Osteocyte (in vitro differentiated cells): ENCODE measurements at regions not wholly inside any gene's neighbourhood (a gene's known extent, or its start where the extent isn't known, plus 50 kb on each side); places are given as distances from the start of the nearest gene placed in this dataset.

Experiments used
- DNase-seq: peaks from one replicate; pipeline ENCODE4 v3.0.0; 2021; ENCODE audit warnings: mixed read lengths; ENCODE audit not compliant: unreplicated experiment; ENCODE audit errors: extremely low spot score
- H3K27ac Mint-ChIP-seq: one replicate; pipeline ENCODE4 v1.8.0; 2021; ENCODE audit warnings: mild to moderate bottlenecking, mixed read lengths; ENCODE audit not compliant: unreplicated experiment
- H3K27me3 Mint-ChIP-seq: one replicate; pipeline ENCODE4 v1.8.0; 2021; ENCODE audit warnings: mixed read lengths; ENCODE audit not compliant: unreplicated experiment
- H3K36me3 Mint-ChIP-seq: one replicate; pipeline ENCODE4 v1.8.0; 2021; ENCODE audit warnings: mixed read lengths; ENCODE audit not compliant: unreplicated experiment
- H3K4me1 Mint-ChIP-seq: one replicate; pipeline ENCODE4 v1.8.0; 2021; ENCODE audit warnings: mixed read lengths; ENCODE audit not compliant: unreplicated experiment
- H3K4me3 Mint-ChIP-seq: one replicate; pipeline ENCODE4 v1.8.0; 2021; ENCODE audit warnings: mild to moderate bottlenecking, moderate library complexity, mixed read lengths; ENCODE audit not compliant: unreplicated experiment
- H3K9me3 Mint-ChIP-seq: one replicate; pipeline ENCODE4 v1.8.0; 2021; ENCODE audit warnings: mixed read lengths; ENCODE audit not compliant: unreplicated experiment
- TF ChIP-seq, protein P1 (sequence below): fragments of 200-600 bp; sonication (generic); IDR thresholded peaks from 2 replicates; pipeline ENCODE4 v1.5.0; 2021; ENCODE audit warnings: antibody characterized with exemption, mild to moderate bottlenecking, moderate library complexity

DNA sequence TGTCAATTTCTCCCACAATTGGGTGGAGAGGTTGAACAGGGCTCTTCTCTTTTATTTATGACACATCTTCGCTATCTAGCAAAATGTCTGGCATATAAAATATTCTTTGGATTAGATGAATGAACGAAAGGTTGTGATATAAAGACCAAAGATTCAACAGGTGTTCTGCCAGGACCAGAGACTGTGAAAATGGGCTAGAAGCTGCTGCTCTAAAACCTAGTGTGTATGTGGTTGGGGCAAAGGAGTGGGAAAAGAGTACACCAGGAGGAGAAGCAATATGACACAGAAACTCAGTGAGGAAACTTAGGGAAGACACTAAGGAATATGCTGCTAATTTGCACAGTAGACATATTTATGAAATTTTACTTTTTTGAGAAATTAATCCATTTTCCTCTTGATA lies 102.0 kb upstream of the CCDC80 start:
- no peak for DNase-seq
- H3K9me3 Mint-ChIP-seq, result no peaks in the 10 kb centered on the region
- TF ChIP-seq, protein P1, sequence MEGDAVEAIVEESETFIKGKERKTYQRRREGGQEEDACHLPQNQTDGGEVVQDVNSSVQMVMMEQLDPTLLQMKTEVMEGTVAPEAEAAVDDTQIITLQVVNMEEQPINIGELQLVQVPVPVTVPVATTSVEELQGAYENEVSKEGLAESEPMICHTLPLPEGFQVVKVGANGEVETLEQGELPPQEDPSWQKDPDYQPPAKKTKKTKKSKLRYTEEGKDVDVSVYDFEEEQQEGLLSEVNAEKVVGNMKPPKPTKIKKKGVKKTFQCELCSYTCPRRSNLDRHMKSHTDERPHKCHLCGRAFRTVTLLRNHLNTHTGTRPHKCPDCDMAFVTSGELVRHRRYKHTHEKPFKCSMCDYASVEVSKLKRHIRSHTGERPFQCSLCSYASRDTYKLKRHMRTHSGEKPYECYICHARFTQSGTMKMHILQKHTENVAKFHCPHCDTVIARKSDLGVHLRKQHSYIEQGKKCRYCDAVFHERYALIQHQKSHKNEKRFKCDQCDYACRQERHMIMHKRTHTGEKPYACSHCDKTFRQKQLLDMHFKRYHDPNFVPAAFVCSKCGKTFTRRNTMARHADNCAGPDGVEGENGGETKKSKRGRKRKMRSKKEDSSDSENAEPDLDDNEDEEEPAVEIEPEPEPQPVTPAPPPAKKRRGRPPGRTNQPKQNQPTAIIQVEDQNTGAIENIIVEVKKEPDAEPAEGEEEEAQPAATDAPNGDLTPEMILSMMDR, result no peak
- no peak overlapping the region for H3K27ac Mint-ChIP-seq
- H3K36me3 Mint-ChIP-seq, result no peaks in the 10 kb centered on the region
- H3K4me3 Mint-ChIP-seq, result no peak overlapping the region
- H3K27me3 Mint-ChIP-seq, result no peaks in the 10 kb centered on the region
- H3K4me1 Mint-ChIP-seq, result peaks cover 40% of the 10 kb centered on the region

DNA sequence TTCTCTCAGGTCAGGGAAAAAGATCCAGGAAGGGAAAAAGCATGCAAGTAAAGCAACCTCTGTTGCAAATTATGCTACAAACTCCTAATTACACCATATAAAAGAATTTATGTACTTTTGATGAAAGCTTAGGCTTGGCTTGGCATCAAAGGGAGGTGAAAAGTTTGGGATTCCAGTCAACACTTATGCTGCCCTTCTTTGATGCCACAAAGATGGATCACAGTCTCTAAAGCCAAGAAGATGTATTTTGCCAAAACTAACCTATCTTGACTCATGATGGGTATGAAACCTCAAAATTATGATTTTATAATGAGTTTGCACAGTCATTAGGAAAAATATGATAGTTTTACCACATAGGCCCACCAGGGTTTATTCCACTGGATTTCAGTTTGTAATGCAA lies 101.0 kb upstream of the CCDC80 start:
- H3K4me3 Mint-ChIP-seq, result no peak overlapping the region
- TF ChIP-seq, protein P1, result no peak
- H3K27ac Mint-ChIP-seq, result no peak overlapping the region
- no peaks in the 10 kb centered on the region for H3K36me3 Mint-ChIP-seq
- H3K4me1 Mint-ChIP-seq, result peaks cover 36% of the 10 kb centered on the region
- H3K9me3 Mint-ChIP-seq, result no peaks in the 10 kb centered on the region
- DNase-seq, result no peak
- H3K27me3 Mint-ChIP-seq, result no peaks in the 10 kb centered on the region

DNA sequence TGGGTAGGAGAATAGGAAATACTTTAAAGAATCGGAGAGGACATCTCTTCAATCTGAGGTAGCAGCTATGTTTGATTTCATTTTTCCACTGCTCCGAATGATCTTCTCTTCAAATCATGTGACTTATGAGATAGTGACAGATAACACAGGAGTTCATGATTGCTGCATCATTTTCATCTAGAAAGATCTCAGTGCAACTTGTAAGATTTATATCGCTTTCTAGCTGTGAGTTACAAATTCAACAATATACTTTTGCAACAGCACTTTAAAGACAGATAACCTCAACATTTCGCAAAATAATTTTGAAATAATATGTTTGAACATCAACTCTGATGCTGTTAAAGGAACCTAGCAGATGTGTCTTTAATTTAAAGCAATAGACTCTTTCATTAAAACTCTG lies 99.9 kb upstream of the CCDC80 start:
- Mint-ChIP-seq H3K4me3 (no peak overlapping the region), H3K36me3 (no peaks in the 10 kb centered on the region), H3K9me3 (no peaks in the 10 kb centered on the region), H3K4me1 (peaks cover 31% of the 10 kb centered on the region), H3K27ac (no peak overlapping the region), H3K27me3 (no peaks in the 10 kb centered on the region)
- DNase-seq, result no peak
- TF ChIP-seq, protein P1, result no peak

DNA sequence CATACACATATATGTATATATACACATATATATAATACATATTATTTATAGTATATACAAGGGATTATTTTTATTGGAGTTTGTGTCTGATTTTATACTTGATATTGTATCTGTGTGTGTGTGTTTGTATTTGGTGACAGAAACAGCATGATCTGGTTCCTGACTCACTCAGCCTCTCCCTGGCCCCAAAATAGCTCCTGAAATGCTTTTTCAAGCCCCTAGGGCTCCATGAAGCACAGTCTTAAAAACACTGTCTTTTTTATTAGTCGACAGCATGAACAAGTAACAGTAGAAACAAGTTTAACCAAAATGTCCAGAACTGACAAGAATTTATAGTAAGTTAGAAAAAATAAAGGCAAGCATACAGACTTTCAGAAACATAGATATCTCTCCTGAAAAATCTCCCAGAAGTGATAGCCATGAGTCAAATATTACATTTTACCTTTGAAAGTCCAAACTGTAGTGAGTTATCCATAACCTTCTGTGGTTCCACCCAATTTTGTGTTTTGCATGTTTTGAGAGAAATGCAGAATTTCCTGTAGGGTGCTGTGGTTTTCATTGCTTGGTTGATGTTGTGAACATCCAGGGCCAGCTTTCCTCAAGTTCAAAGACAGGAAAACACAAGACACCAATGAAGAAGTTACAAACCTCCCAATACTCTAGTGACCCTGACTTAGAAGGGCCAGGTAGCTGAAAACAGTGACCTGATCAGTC lies 98.5 kb upstream of the CCDC80 start:
- Mint-ChIP-seq H3K4me3 (no peak overlapping the region), H3K9me3 (no peaks in the 10 kb centered on the region), H3K4me1 (peaks cover 25% of the 10 kb centered on the region), H3K36me3 (no peaks in the 10 kb centered on the region), H3K27ac (peak overlapping the region; percentile 77), H3K27me3 (no peaks in the 10 kb centered on the region)
- no peak for DNase-seq
- TF ChIP-seq, protein P1, result peak; percentile 21

DNA sequence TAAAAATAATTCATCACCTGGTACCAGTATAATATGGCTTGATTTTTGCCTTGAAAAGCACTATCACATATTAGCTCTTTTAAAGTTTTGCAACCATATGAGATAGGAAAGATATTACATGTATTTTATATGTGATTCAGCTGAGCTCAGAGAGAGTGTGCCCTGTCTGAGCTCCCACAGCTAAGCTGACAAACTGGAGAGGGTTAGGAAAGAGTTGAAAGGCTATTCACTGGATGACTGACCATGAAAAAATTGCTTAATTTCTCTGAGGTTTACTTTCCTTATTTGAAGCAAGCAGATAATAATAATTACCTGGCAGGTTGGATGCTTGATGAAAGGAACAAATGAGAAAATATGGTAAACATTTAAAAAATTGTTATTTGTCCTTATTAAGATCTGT lies 97.4 kb upstream of the CCDC80 start:
- Mint-ChIP-seq H3K27me3 (no peaks in the 10 kb centered on the region), H3K36me3 (no peaks in the 10 kb centered on the region), H3K9me3 (no peaks in the 10 kb centered on the region), H3K4me1 (peaks cover 19% of the 10 kb centered on the region), H3K27ac (no peak overlapping the region), H3K4me3 (no peak overlapping the region)
- DNase-seq, result no peak
- TF ChIP-seq, protein P1, result no peak
